Rectal smooth muscle tissue (tissue), 1 donor: ENCODE measurements at regions not wholly inside any gene's neighbourhood (a gene's known extent, or its start where the extent isn't known, plus 50 kb on each side); places are given as distances from the start of the nearest gene placed in this dataset.

Source experiments
- H3K27ac ChIP-seq: one replicate; pipeline ENCODE4 v1.7.0; 2013; ENCODE audit warnings: low read depth, low read length, inconsistent platforms
- H3K27me3 ChIP-seq: one replicate; pipeline ENCODE4 v1.7.0; 2013; ENCODE audit warnings: low read length; ENCODE audit not compliant: control insufficient read depth, insufficient read depth
- H3K36me3 ChIP-seq: one replicate; pipeline ENCODE4 v1.7.0; 2013; ENCODE audit warnings: low read length; ENCODE audit not compliant: control insufficient read depth, insufficient read depth
- H3K4me1 ChIP-seq: one replicate; pipeline ENCODE4 v1.7.0; 2013; ENCODE audit warnings: low read length; ENCODE audit not compliant: control insufficient read depth, insufficient read depth
- H3K4me3 ChIP-seq: one replicate; pipeline ENCODE4 v1.7.0; 2013; ENCODE audit warnings: low read length
- H3K9ac ChIP-seq: one replicate; pipeline ENCODE4 v1.7.0; 2013; ENCODE audit warnings: low read length

DNA sequence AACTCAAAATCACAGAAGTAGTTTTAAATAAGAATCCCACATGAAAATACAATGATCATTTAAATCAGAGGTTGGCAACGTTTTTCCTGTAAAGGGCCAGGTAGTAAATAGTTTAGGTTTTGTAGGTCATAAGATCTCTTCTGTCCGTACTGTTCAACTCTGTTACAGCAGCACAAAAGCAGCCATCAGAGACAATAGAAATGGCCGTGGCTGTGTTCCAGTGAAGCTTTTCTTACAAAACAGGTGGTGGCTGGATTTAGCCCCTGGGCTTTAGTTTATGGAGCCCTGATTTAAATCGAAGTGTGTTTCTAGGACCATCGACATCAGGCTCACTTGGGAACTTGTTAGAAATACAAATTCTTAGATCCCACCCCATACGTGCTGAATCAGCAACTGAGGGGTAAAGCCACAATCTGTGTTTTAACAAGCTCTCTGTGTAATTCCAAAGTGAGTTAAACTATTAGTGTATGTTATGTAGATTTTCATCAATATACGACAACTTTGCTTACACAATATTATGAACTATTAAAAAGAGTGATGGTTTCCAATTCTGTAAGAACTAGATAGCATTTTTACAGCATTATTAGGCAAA, 54.8 kb upstream of the MIR17HG start:
- Histone ChIP-seq H3K36me3 (no peaks in the 10 kb centered on the region), H3K9ac (no peak overlapping the region), H3K4me1 (no peaks in the 10 kb centered on the region), H3K27ac (no peak overlapping the region), H3K27me3 (no peaks in the 10 kb centered on the region), H3K4me3 (no peak overlapping the region)

- no peak overlapping the region for H3K4me3 ChIP-seq
- H3K27ac ChIP-seq, result no peak overlapping the region
- H3K4me1 ChIP-seq, result no peaks in the 10 kb centered on the region
- no peak overlapping the region for H3K9ac ChIP-seq
- H3K36me3 ChIP-seq, result no peaks in the 10 kb centered on the region
- H3K27me3 ChIP-seq, result no peaks in the 10 kb centered on the region
Measured at GRCh38 chr13:91295712-91296410, 51.6 kb upstream of the MIR17HG start.

GRCh38 chr13:91297503-91297902, 50.0 kb upstream of the MIR17HG start:
- H3K9ac ChIP-seq, result no peak overlapping the region

More at GRCh38 chr13:91297503-91297902, 50.0 kb upstream of the MIR17HG start:
- no peaks in the 10 kb centered on the region for H3K36me3 ChIP-seq
- no peaks in the 10 kb centered on the region for H3K27me3 ChIP-seq
- no peaks in the 10 kb centered on the region for H3K4me1 ChIP-seq
- no peak overlapping the region for H3K4me3 ChIP-seq
- no peak overlapping the region for H3K27ac ChIP-seq
